ENCODE measurements at regions not wholly inside any gene's neighbourhood (a gene's known extent, or its start where the extent isn't known, plus 50 kb on each side); places are given as distances from the start of the nearest gene placed in this dataset.

GRCh38 chr10:20355011-20355410 lies 538.8 kb downstream of the PLXDC2 start:
- DNase-seq (ENCODE audit: low read depth) = no peak
- no peak for TF ChIP-seq CTCF (IDR thresholded peaks at IDR 0.05; ENCODE audit: insufficient read depth, low read depth, low read length, missing control alignments)
- H3K4me3 ChIP-seq (ENCODE audit: low read length) = no peak overlapping the region

GRCh38 chr10:20354166-20354565 lies 537.9 kb downstream of the PLXDC2 start:
- no peak overlapping the region for H3K4me3 ChIP-seq (ENCODE audit: low read length)
- TF ChIP-seq CTCF (IDR thresholded peaks at IDR 0.05; ENCODE audit: insufficient read depth, low read depth, low read length, missing control alignments) = no peak
- DNase-seq (ENCODE audit: low read depth) = no peak

- no peak for DNase-seq (ENCODE audit: low read depth)
- no peak overlapping the region for H3K4me3 ChIP-seq (ENCODE audit: low read length)
- no peak for TF ChIP-seq CTCF (IDR thresholded peaks at IDR 0.05; ENCODE audit: insufficient read depth, low read depth, low read length, missing control alignments)
These were observed 534.3 kb downstream of the PLXDC2 start for GRCh38 chr10:20350509-20350908.

GRCh38 chr10:20343036-20343435 lies 526.8 kb downstream of the PLXDC2 start:
- TF ChIP-seq CTCF (IDR thresholded peaks at IDR 0.05; ENCODE audit: insufficient read depth, low read depth, low read length, missing control alignments) = no peak
- H3K4me3 ChIP-seq (ENCODE audit: low read length) = no peak overlapping the region
- DNase-seq (ENCODE audit: low read depth) = no peak

Data from epithelial cell of esophagus (primary cell).